HEK293T (cell line): ENCODE measurements at regions not wholly inside any gene's neighbourhood (a gene's known extent, or its start where the extent isn't known, plus 50 kb on each side); places are given as distances from the start of the nearest gene placed in this dataset.

Experiments
- CTCF ChIA-PET: fragments of 350-600 bp; formaldehyde crosslinking; extraction: SDS; loops from one replicate; lab custom pipeline; 2021; ENCODE audit warnings: antibody characterized with exemption, inconsistent platforms; lab: Yijun Ruan, JAX
- POLR2A ChIA-PET: fragments of 350-600 bp; formaldehyde crosslinking; extraction: SDS; loops from one replicate; lab custom pipeline; 2020; ENCODE audit warnings: antibody characterized with exemption, inconsistent platforms; lab: Yijun Ruan, JAX
- DNase-seq: peaks from one replicate; pipeline ENCODE4 v3.0.0; 2012; ENCODE audit warnings: mixed read lengths; ENCODE audit errors: extremely low spot score
- ARNT ChIP-seq: fragments of 450-650 bp; IDR thresholded peaks from 2 replicates; pipeline ENCODE4 v1.6.1; 2017; ENCODE audit warnings: mild to moderate bottlenecking
- BHLHE40 ChIP-seq: fragments of 450-650 bp; IDR thresholded peaks from 2 replicates; pipeline ENCODE4 v1.6.1; 2016; ENCODE audit warnings: mild to moderate bottlenecking, moderate library complexity, borderline replicate concordance
- CTBP1 ChIP-seq: fragments of 450-650 bp; IDR thresholded peaks from 2 replicates; pipeline ENCODE4 v1.6.1; 2016; ENCODE audit warnings: borderline replicate concordance
- ELF4 ChIP-seq: fragments of 450-650 bp; IDR thresholded peaks from 2 replicates; pipeline ENCODE4 v1.6.1; 2017; ENCODE audit warnings: antibody characterized with exemption
- FOXA1 ChIP-seq: fragments of 450-650 bp; IDR thresholded peaks from 2 replicates; pipeline ENCODE4 v1.6.1; 2016; ENCODE audit warnings: mild to moderate bottlenecking
- FOXK2 ChIP-seq: fragments of 450-650 bp; IDR thresholded peaks from 2 replicates; pipeline ENCODE4 v1.6.1; 2016; ENCODE audit warnings: mild to moderate bottlenecking
- FOXM1 ChIP-seq: fragments of 450-650 bp; IDR thresholded peaks from 2 replicates; pipeline ENCODE4 v1.6.1; 2017; ENCODE audit warnings: mild to moderate bottlenecking, borderline replicate concordance
- HDGF ChIP-seq: fragments of 450-650 bp; IDR thresholded peaks from 2 replicates; pipeline ENCODE4 v1.6.1; 2017; ENCODE audit warnings: antibody characterized with exemption, borderline replicate concordance
- L3MBTL2 ChIP-seq: fragments of 450-650 bp; conservative IDR thresholded peaks from 2 replicates; pipeline ENCODE4 v1.6.1; 2016; ENCODE audit warnings: mild to moderate bottlenecking
- LEF1 ChIP-seq: fragments of 450-650 bp; IDR thresholded peaks from 2 replicates; pipeline ENCODE4 v1.6.1; 2017; ENCODE audit warnings: mild to moderate bottlenecking, borderline replicate concordance
- NFRKB ChIP-seq: fragments of 450-650 bp; IDR thresholded peaks from 2 replicates; pipeline ENCODE4 v1.6.1; 2016; ENCODE audit warnings: mild to moderate bottlenecking, moderate library complexity
- PKNOX1 ChIP-seq: fragments of 450-650 bp; IDR thresholded peaks from 2 replicates; pipeline ENCODE4 v1.6.1; 2016
- SP1 ChIP-seq: fragments of 450-650 bp; IDR thresholded peaks from 2 replicates; pipeline ENCODE4 v1.6.1; 2017
- SUZ12 ChIP-seq: fragments of 450-650 bp; IDR thresholded peaks from 2 replicates; pipeline ENCODE4 v1.6.1; 2016; ENCODE audit warnings: mild to moderate bottlenecking
- TARDBP ChIP-seq: fragments of 450-650 bp; IDR thresholded peaks from 2 replicates; pipeline ENCODE4 v1.6.1; 2016
- ZNF384 ChIP-seq: fragments of 450-650 bp; IDR thresholded peaks from 2 replicates; pipeline ENCODE4 v1.6.1; 2016

DNA sequence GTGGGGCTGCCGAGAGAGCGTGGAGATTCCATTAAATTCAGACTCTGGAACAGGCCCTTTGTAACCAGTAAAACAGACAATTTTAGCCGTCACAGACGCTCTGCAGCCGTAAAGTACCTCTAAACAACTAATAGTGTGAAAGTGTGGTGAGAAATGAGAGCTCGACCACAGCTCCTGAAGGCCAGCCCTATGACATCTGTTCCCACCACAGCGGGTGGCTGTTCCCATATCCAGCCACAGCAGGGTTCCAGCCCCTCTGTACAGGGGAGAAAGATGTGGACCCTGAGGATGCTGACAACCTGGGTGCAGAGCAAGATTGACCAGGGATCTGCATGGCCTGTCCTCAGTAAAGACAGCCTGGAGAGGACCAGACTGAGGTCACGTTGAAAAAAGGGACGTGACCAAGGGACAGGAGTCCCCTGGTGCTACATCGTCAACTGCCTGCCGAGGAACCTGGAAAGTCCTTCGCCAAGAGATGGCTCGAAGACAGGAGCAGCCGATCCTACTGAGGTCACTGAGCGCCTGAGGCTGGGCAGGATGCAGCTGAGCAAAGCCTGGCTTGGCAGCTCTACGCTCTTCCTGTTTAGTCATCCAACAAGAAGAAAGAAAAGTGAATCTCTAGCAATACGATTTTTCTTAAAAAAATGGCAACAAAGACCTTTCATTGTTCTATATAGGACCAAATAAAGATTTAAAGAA lies 831.7 kb downstream of the RNF144A start:
- POLR2A ChIA-PET: no interaction called here
- CTCF ChIA-PET: no interaction called here
- DNase-seq: no peak
- TF ChIP-seq BHLHE40 (no peak), FOXM1 (no peak), FOXK2 (no peak)

DNA sequence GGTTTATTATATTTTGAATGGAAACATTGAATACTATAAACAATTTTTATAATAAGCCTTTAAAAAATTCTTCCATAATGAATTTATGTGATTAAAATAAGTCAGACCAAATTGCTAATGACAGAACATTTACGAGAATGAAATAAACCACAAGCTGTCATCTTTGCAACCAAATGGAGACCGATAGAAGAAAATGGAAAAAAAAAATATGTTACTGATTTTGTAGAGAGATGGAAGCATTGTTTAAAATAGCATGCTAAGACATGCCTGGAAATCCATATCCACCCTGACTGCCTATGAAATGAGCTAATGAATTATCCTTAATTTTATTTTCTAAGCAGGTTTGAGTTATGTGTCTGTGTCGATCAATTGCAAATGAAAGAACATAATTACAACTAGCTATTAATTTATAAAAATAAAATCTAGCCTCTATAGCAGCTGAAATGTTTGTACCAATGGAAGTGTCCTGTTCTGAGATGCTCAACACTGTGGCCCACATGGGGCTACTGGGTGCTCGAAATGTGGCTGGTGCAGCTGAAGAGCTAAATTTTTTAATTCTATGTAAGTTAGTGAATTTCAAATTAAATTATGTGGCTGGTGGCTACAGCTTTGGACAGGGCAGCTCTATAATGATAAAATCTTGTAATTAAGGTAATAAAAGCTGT lies 832.8 kb downstream of the RNF144A start:
- ChIA-PET POLR2A (no interaction called here), CTCF (no interaction called here)
- TF ChIP-seq HDGF (no peak), PKNOX1 (no peak), ELF4 (no peak), FOXK2 (no peak), FOXA1 (no peak), ARNT (no peak), CTBP1 (no peak), LEF1 (no peak), SUZ12 (no peak), L3MBTL2 (no peak), ZNF384 (no peak)
- no peak for DNase-seq

- ChIA-PET POLR2A (no interaction called here), CTCF (no interaction called here)
- DNase-seq: no peak
- TF ChIP-seq HDGF: no peak
- TF ChIP-seq FOXM1: no peak
- TF ChIP-seq SUZ12: no peak
- TF ChIP-seq NFRKB: no peak
- no peak for TF ChIP-seq FOXA1
- TF ChIP-seq ZNF384: no peak
- TF ChIP-seq CTBP1: no peak
- no peak for TF ChIP-seq PKNOX1
- no peak for TF ChIP-seq L3MBTL2
- no peak for TF ChIP-seq TARDBP
- no peak for TF ChIP-seq SP1
- TF ChIP-seq LEF1: no peak
- TF ChIP-seq ARNT: no peak
- TF ChIP-seq BHLHE40: no peak
- TF ChIP-seq ELF4: no peak
- TF ChIP-seq FOXK2: no peak
Observed at GRCh38 chr2:7752291-7752690, 835.1 kb downstream of the RNF144A start.

- ChIA-PET CTCF (no interaction called here), POLR2A (no interaction called here)
- DNase-seq: no peak
- TF ChIP-seq FOXA1 (no peak), SUZ12 (no peak), CTBP1 (no peak), FOXM1 (no peak), ZNF384 (no peak), FOXK2 (no peak), HDGF (no peak), ARNT (no peak), ELF4 (no peak), NFRKB (no peak), BHLHE40 (no peak), SP1 (no peak), L3MBTL2 (no peak), LEF1 (no peak), TARDBP (no peak), PKNOX1 (no peak)
Observed at GRCh38 chr2:7753777-7754176, 836.6 kb downstream of the RNF144A start.

DNA sequence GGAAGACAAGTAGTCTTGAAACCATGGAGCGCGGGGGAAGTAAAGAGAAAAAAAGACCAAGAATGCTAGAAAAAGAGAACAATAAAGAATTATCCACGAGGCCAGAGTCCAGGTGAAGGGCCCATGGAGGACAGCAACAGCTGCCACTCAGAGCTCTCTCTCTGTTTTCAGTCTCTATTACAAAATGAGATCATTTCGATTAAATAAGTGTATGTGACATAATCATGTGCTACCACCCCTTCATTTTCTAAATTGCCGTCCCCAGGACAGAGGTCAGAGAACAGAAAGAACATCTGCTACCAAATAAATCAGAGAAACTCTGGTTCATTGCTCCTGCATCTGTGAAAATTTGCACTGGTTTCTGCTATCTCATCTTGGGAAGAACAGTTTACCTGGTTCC lies 838.7 kb downstream of the RNF144A start:
- ChIA-PET CTCF (no interaction called here), POLR2A (no interaction called here)
- DNase-seq: no peak
- no peak for TF ChIP-seq PKNOX1
- TF ChIP-seq TARDBP: no peak
- TF ChIP-seq FOXM1: no peak
- no peak for TF ChIP-seq BHLHE40
- TF ChIP-seq SP1: no peak
- no peak for TF ChIP-seq LEF1
- no peak for TF ChIP-seq HDGF
- TF ChIP-seq ZNF384: no peak
- no peak for TF ChIP-seq L3MBTL2
- no peak for TF ChIP-seq ELF4
- no peak for TF ChIP-seq CTBP1
- no peak for TF ChIP-seq FOXA1
- TF ChIP-seq NFRKB: no peak
- TF ChIP-seq ARNT: no peak
- TF ChIP-seq SUZ12: no peak
